DOHH2 (cell line): ENCODE measurements at regions not wholly inside any gene's neighbourhood (a gene's known extent, or its start where the extent isn't known, plus 50 kb on each side); places are given as distances from the start of the nearest gene placed in this dataset.

Experiments
- EZH2phosphoT487 ChIP-seq: fragments of 200-600 bp; sonication (generic); IDR thresholded peaks from 2 replicates; pipeline ENCODE4 v1.6.1; 2017; ENCODE audit warnings: borderline replicate concordance, mild to moderate bottlenecking, antibody characterized with exemption, low read length, moderate library complexity, mixed read lengths
- TF ChIP-seq, protein P1 (sequence below): fragments of 200-600 bp; sonication (generic); IDR thresholded peaks from one replicate; pipeline ENCODE4 v1.5.1; 2014; ENCODE audit warnings: antibody characterized with exemption, mild to moderate bottlenecking, low read depth, low read length; ENCODE audit not compliant: poor library complexity, severe bottlenecking

DNA sequence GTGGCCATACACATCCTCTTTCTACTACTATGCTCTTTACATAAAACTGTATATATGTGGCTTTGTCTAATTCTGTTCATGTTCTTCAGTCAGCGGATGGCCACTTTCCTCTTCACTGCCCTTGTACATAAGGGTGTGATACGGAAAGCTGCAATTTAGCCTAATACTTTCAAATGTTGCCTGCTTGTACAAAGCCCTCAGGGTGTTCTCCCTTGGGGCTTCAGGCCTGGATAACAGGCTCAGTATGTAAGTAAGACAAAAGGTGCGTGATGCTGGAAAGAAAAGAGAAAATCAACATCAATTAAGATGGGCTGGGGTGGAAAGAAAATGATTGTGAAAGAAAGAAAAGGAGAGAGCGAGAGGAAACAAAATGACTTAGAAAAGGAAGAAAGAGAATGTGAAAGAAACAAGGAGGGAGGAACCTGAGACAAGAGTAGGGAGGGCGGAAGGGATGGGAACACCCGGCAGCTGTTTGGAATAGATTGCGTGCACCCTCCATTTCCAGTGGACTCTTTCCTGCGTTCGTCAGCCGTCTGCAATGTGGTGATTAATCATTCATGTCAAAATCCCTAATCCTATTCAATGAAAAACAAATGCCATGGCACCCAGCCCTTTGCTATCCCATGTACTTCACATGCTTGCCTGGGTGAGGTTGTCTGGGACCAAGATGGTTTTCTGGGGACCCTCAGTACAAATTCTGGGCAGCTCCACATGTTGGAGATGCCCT is 553.6 kb downstream of the NUF2 start:
- TF ChIP-seq, protein P1, sequence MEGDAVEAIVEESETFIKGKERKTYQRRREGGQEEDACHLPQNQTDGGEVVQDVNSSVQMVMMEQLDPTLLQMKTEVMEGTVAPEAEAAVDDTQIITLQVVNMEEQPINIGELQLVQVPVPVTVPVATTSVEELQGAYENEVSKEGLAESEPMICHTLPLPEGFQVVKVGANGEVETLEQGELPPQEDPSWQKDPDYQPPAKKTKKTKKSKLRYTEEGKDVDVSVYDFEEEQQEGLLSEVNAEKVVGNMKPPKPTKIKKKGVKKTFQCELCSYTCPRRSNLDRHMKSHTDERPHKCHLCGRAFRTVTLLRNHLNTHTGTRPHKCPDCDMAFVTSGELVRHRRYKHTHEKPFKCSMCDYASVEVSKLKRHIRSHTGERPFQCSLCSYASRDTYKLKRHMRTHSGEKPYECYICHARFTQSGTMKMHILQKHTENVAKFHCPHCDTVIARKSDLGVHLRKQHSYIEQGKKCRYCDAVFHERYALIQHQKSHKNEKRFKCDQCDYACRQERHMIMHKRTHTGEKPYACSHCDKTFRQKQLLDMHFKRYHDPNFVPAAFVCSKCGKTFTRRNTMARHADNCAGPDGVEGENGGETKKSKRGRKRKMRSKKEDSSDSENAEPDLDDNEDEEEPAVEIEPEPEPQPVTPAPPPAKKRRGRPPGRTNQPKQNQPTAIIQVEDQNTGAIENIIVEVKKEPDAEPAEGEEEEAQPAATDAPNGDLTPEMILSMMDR: no peak
- TF ChIP-seq EZH2phosphoT487: no peak
